Mesenchymal stem cell (in vitro differentiated cells and primary cell): ENCODE measurements at regions not wholly inside any gene's neighbourhood (a gene's known extent, or its start where the extent isn't known, plus 50 kb on each side); places are given as distances from the start of the nearest gene placed in this dataset.

Experiments used
- DNase-seq: peaks from one replicate; pipeline ENCODE4 v3.0.0-alpha.2; 2013
- H2AFZ ChIP-seq: one replicate; pipeline ENCODE4 v1.6.1; 2013; ENCODE audit warnings: low read depth, mild to moderate bottlenecking, control low read depth, inconsistent platforms, low read length, moderate library complexity
- H2AK5ac ChIP-seq: 2 replicates; pipeline ENCODE4 v1.6.1; 2013; ENCODE audit warnings: low read length, moderate library complexity, mild to moderate bottlenecking, inconsistent platforms; ENCODE audit not compliant: severe bottlenecking
- H2BK120ac ChIP-seq: one replicate; pipeline ENCODE4 v1.6.1; 2013; ENCODE audit warnings: low read depth, mild to moderate bottlenecking, inconsistent platforms, low read length, moderate library complexity
- H2BK12ac ChIP-seq, 2 experiments: one replicate each; pipeline ENCODE4 v1.6.1; 2013; ENCODE audit warnings: inconsistent platforms in 2 of 2, low read length in 2 of 2, mild to moderate bottlenecking in 2 of 2, moderate library complexity in 2 of 2, control low read depth in 1 of 2
- H2BK15ac ChIP-seq: one replicate; pipeline ENCODE4 v1.6.1; 2013; ENCODE audit warnings: mild to moderate bottlenecking, low read depth, inconsistent platforms; ENCODE audit not compliant: poor library complexity, severe bottlenecking
- H2BK5ac ChIP-seq: 2 replicates; pipeline ENCODE4 v1.6.1; 2013; ENCODE audit warnings: low read depth, mild to moderate bottlenecking, low read length, control low read depth, inconsistent platforms; ENCODE audit not compliant: poor library complexity, severe bottlenecking
- H3K14ac ChIP-seq, 2 experiments: one replicate each; pipeline ENCODE4 v1.6.1; 2013; ENCODE audit warnings: inconsistent platforms in 2 of 2, low read length in 2 of 2, control low read depth in 1 of 2, mild to moderate bottlenecking in 1 of 2, moderate library complexity in 1 of 2
- H3K18ac ChIP-seq, 2 experiments: one replicate each; pipeline ENCODE4 v1.6.1; 2013; ENCODE audit warnings: inconsistent platforms in 2 of 2, low read length in 2 of 2, control low read depth in 1 of 2, low read depth in 1 of 2, mild to moderate bottlenecking in 1 of 2
- H3K23ac ChIP-seq, 2 experiments: one replicate each; pipeline ENCODE4 v1.6.1; 2013; ENCODE audit warnings: inconsistent platforms in 2 of 2, low read length in 2 of 2, mild to moderate bottlenecking in 2 of 2, moderate library complexity in 2 of 2, control low read depth in 1 of 2
- H3K27ac ChIP-seq: 2 replicates; pipeline ENCODE4 v1.5.1; 2013; ENCODE audit warnings: mild to moderate bottlenecking, moderate library complexity, low read length, control low read depth, inconsistent platforms; ENCODE audit not compliant: poor library complexity, severe bottlenecking
- H3K27me3 ChIP-seq, 2 experiments: 2 replicates each; pipeline versions ENCODE4 v1.6.1 to v1.7.0; 2013; ENCODE audit warnings: low read length in 2 of 2, mild to moderate bottlenecking in 2 of 2, moderate library complexity in 2 of 2, control low read depth in 1 of 2, inconsistent platforms in 1 of 2; ENCODE audit not compliant: control insufficient read depth in 1 of 2, insufficient read depth in 1 of 2
- H3K36me3 ChIP-seq, 2 experiments: 2 replicates each; pipeline versions ENCODE4 v1.6.1 to v1.7.0; 2013; ENCODE audit warnings: low read length in 2 of 2, control low read depth in 1 of 2, inconsistent platforms in 1 of 2, low read depth in 1 of 2, mild to moderate bottlenecking in 1 of 2; ENCODE audit not compliant: insufficient read depth in 2 of 2, control insufficient read depth in 1 of 2
- H3K4ac ChIP-seq, 2 experiments: one replicate each; pipeline ENCODE4 v1.6.1; 2013; ENCODE audit warnings: inconsistent platforms in 2 of 2, low read length in 2 of 2, mild to moderate bottlenecking in 2 of 2, moderate library complexity in 2 of 2, control low read depth in 1 of 2, low read depth in 1 of 2
- H3K4me1 ChIP-seq: 2 replicates; pipeline ENCODE4 v1.6.1; 2013; ENCODE audit warnings: low read depth, low read length, control low read depth; ENCODE audit not compliant: control insufficient read depth, insufficient read depth
- H3K4me2 ChIP-seq: 2 replicates; pipeline ENCODE4 v1.6.1; 2013; ENCODE audit warnings: low read length, mild to moderate bottlenecking, inconsistent platforms; ENCODE audit not compliant: poor library complexity, severe bottlenecking
- H3K4me3 ChIP-seq, 2 experiments: 2 replicates each; pipeline versions ENCODE4 v1.5.1 to v1.7.0; 2013; ENCODE audit warnings: low read length in 2 of 2, mild to moderate bottlenecking in 2 of 2, control low read depth in 1 of 2, low read depth in 1 of 2; ENCODE audit not compliant: insufficient read depth in 1 of 2
- H3K79me1 ChIP-seq: replicated peaks from 2 replicates; pipeline ENCODE4 v1.6.1; 2013; ENCODE audit warnings: mild to moderate bottlenecking, control low read depth, low read length, inconsistent platforms; ENCODE audit not compliant: poor library complexity, severe bottlenecking
- H3K9ac ChIP-seq: 2 replicates; pipeline ENCODE4 v1.7.0; 2013; ENCODE audit warnings: mild to moderate bottlenecking, low read length, moderate library complexity
- H3K9me3 ChIP-seq: 2 replicates; pipeline ENCODE4 v1.7.0; 2013; ENCODE audit warnings: mild to moderate bottlenecking, low read length; ENCODE audit not compliant: control insufficient read depth
- H4K8ac ChIP-seq: one replicate; pipeline ENCODE4 v1.6.1; 2013; ENCODE audit warnings: inconsistent platforms, mild to moderate bottlenecking, low read length, moderate library complexity
- H4K91ac ChIP-seq: one replicate; pipeline ENCODE4 v1.6.1; 2013; ENCODE audit warnings: mild to moderate bottlenecking, low read length, inconsistent platforms
- WGBS: methylation state at CpG from one replicate; pipeline ENCODE4 v1.1.7; 2013; ENCODE audit warnings: mixed read lengths; 5-methylcytosine and 5-hydroxymethylcytosine counted together

DNA sequence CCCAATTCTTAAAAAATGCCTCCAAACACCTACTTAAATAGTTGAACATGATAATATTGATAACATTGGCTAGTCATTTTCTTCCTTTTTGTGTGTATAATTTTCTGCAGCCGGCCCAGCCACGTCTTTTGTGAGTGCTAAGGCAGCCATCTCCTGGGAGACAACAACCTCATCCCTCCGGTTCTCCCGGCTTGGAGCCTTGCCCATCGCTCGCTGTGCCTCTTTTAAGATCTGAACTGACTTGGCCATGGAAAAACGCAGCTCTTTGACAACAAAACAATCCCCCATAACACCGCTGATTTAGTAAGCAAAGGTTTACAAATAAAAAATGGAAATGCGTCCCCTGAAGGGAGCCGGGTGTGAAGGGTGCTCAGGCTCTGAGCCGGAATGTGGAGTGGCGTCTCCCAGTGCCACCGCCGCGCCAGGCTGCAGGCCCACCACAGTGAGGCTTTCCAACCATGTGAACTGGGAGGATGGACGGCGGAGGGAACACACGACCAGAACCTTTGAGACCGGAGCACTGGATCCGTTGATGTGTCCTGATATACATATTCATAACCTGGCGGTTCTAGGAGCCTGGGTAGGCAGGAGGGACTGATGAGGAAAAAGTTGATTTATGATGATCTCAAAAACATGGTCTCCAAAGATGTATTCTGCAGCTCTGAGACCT, 87.4 kb downstream of the SMIM21 start:
- Histone ChIP-seq H3K27ac (no peak overlapping the region), H3K36me3 (no peaks in the 10 kb centered on the region), H3K4me1 (peaks cover 6% of the 10 kb centered on the region), H3K14ac (no peak overlapping the region), H3K4ac (no peak overlapping the region), H2AK5ac (no peak overlapping the region), H3K4me2 (no peak overlapping the region), H3K27me3 (no peaks in the 10 kb centered on the region), H3K9ac (no peak overlapping the region), H3K9me3 (no peaks in the 10 kb centered on the region), H2BK120ac (no peak overlapping the region), H3K79me1 (no peaks in the 10 kb centered on the region), H4K8ac (no peak overlapping the region), H2BK15ac (no peak overlapping the region), H3K18ac (no peak overlapping the region), H4K91ac (no peak overlapping the region), H3K4me3 (no peak overlapping the region), H2AFZ (no peak overlapping the region), H2BK5ac (no peak overlapping the region), H3K23ac (no peak overlapping the region), H2BK12ac (no peak overlapping the region)
- DNase-seq = no peak
- WGBS = 92% methylated on average over 21 of the region's 21 CpGs
